ENCODE measurements at regions not wholly inside any gene's neighbourhood (a gene's known extent, or its start where the extent isn't known, plus 50 kb on each side); places are given as distances from the start of the nearest gene placed in this dataset.

GRCh38 chr13:22801402-22802003, 379.3 kb upstream of the SGCG start (continued):
- TF ChIP-seq SMC3 (conservative IDR thresholded peaks at IDR 0.05; ENCODE audit: insufficient read depth, low read depth, low read length) = 0 out of 2 replicates have a peak, but pooled peaks have one; percentile 15

- Histone ChIP-seq H3K9ac (ENCODE audit: insufficient read depth in 1 of 2, low read depth in 2 of 2, low read length in 2 of 2) (no peak overlapping the region), H3K27me3 (ENCODE audit: control insufficient read depth in 2 of 2, insufficient read depth in 2 of 2, low read length in 2 of 2) (no peaks in the 10 kb centered on the region), H3K4me1 (replicated peaks in 1 of 2; ENCODE audit: control insufficient read depth in 2 of 2, insufficient read depth in 2 of 2, low read length in 2 of 2) (peaks cover 0 to 22% of the 10 kb centered on the region in 2 experiments; a peak in 3 of 5 replicates), H2AFZ (ENCODE audit: low read depth, low read length) (peak overlapping the region; percentile 62), H3K36me3 (ENCODE audit: control insufficient read depth, insufficient read depth, low read length) (no peaks in the 10 kb centered on the region), H3K4me2 (ENCODE audit: insufficient read depth, low read length) (0 out of 2 replicates have a peak overlapping the region, but pooled peaks have one; percentile 17), H3K27ac (ENCODE audit: extremely low read depth, low read depth, low read length) (peak overlapping the region; percentile 72; the same call in 2 of the 3 replicates), H3K9me3 (replicated peaks; ENCODE audit: control insufficient read depth, insufficient read depth, low read depth, low read length) (no peaks in the 10 kb centered on the region), H4K20me1 (replicated peaks; ENCODE audit: control insufficient read depth, insufficient read depth, low read length) (no peaks in the 10 kb centered on the region), H3K79me2 (ENCODE audit: control insufficient read depth, insufficient read depth, low read length) (no peaks in the 10 kb centered on the region), H3K4me3 (no peak overlapping the region), H3K9me1 (ENCODE audit: control insufficient read depth, insufficient read depth, low read length) (no peaks in the 10 kb centered on the region)
- intact Hi-C loops (cut with micrococcal nuclease) = no loop called here
- ATAC-seq (peak; percentile 71), DNase-seq (ENCODE audit: extremely low read depth in 1 of 4, low spot score in 3 of 4) (peak in 2 of 4 experiments; percentile 5 to 51), FAIRE-seq (peak; percentile 65)
- in situ Hi-C loops (cut with MboI) = no loop called here
- TF ChIP-seq TAL1 (IDR thresholded peaks at IDR 0.05) (peak; percentile 20; the same call in 1 of the 2 replicates), ZNF395 (CRISPR knock-in tag; IDR thresholded peaks at IDR 0.05) (0 out of 2 replicates have a peak, but pooled peaks have one; percentile 6), E2F5 (CRISPR knock-in tag; IDR thresholded peaks at IDR 0.05) (no peak), CBFA2T2 (conservative IDR thresholded peaks at IDR 0.05) (peak; percentile 38; the same call in 1 of the 2 replicates), ARID1B (IDR thresholded peaks at IDR 0.05) (peak; percentile 59), RCOR1 (IDR thresholded peaks at IDR 0.05; ENCODE audit: borderline replicate concordance in 1 of 2, low read depth in 2 of 2, low read length in 2 of 2) (0 out of 4 replicates have a peak, but pooled peaks of 1 of the 2 experiments have one; percentile 10), ZBTB49 (CRISPR knock-in tag; IDR thresholded peaks at IDR 0.05; ENCODE audit: borderline replicate concordance) (no peak), NFIC (IDR thresholded peaks at IDR 0.05) (peak; percentile 74), CBFA2T3 (IDR thresholded peaks at IDR 0.05) (peak; percentile 72), CHCHD3 (CRISPR knock-in tag; IDR thresholded peaks at IDR 0.05) (no peak)
- 3% methylated on average over 3 of the region's 3 CpGs for WGBS (ENCODE audit: insufficient coverage, low coverage, missing lambda C conversion rate)
- no TSS peak for BruUV-seq (replicated peaks)
- CTCF ChIA-PET (ENCODE audit: low intra/inter-chr PET ratio) = no interaction called here
- POLR2A ChIA-PET = no interaction called here
Measured at GRCh38 chr13:22812793-22813192, 368.0 kb upstream of the SGCG start.
